ENCODE measurements at regions not wholly inside any gene's neighbourhood (a gene's known extent, or its start where the extent isn't known, plus 50 kb on each side); places are given as distances from the start of the nearest gene placed in this dataset.

DNA sequence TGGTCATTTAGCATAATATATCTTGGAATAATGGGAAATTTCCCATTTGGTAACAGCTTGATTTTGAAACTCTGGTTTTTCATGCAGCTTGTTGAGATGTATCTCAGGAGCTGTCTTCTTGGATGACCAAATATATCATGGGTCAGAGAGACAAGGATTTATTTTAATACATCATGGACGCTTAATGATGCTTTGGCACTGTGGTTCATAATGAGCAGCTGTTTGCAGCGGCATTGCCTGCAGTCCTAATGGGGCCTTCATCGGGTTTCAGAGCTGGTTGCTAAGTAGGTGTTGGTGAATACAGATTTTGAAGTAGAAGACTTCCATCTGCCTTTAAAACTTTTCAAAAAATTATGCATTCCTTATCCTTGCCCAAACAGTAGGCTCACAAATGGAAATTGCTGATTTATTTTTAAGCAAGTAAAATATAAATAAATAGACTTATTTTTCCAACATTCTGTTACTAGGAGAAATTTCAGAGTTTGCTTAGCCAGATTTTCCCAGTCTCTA is 389.5 kb upstream of the FAT3 start:
- TF ChIP-seq, protein P1, sequence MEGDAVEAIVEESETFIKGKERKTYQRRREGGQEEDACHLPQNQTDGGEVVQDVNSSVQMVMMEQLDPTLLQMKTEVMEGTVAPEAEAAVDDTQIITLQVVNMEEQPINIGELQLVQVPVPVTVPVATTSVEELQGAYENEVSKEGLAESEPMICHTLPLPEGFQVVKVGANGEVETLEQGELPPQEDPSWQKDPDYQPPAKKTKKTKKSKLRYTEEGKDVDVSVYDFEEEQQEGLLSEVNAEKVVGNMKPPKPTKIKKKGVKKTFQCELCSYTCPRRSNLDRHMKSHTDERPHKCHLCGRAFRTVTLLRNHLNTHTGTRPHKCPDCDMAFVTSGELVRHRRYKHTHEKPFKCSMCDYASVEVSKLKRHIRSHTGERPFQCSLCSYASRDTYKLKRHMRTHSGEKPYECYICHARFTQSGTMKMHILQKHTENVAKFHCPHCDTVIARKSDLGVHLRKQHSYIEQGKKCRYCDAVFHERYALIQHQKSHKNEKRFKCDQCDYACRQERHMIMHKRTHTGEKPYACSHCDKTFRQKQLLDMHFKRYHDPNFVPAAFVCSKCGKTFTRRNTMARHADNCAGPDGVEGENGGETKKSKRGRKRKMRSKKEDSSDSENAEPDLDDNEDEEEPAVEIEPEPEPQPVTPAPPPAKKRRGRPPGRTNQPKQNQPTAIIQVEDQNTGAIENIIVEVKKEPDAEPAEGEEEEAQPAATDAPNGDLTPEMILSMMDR (IDR thresholded peaks at IDR 0.05) = no peak
- no peak for TF ChIP-seq POLR2A (IDR thresholded peaks at IDR 0.05; ENCODE audit: low read depth)
